ENCODE measurements at regions not wholly inside any gene's neighbourhood (a gene's known extent, or its start where the extent isn't known, plus 50 kb on each side); places are given as distances from the start of the nearest gene placed in this dataset.

- DNase-seq = no peak
Measured at GRCh38 chr6:113633638-113634037, 223.5 kb upstream of the MARCKS start.

DNA sequence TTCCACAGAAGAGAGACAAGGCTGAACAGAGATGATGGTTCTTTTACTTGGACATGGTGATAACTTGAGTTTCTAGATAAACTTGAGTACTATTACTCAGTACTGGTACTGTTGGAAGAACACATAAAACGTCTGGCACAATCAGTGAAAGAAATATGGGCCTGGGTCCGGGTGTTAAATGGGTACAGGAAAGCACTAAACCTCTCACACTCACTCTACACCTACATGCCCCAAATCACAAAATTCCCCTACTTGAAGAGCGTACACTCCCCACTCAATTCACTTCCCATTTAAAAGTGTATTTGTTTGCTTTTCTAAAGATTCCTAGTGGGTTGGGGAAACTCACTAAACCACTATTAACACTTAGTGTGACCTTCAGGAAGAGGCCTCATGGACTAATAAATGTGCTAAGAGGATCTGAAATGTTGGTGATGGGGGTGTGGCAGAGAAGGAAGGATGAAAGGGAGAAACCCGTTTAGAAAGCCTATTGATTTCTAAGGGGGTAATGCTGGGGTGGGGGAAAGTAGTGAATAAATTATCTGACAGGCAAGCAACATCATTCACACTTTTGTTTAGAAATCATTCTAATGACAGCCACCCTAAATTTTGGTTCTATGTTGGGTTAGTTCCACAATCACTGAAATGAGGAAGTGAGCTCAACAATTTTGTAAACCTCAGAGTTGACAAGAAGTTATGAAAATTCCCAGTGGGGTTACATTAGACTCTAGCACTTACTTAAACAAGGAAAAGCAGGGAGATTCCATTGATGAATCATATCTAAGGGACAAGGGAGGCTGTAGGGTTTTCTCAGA, 222.6 kb upstream of the MARCKS start:
- no peak for DNase-seq

DNA sequence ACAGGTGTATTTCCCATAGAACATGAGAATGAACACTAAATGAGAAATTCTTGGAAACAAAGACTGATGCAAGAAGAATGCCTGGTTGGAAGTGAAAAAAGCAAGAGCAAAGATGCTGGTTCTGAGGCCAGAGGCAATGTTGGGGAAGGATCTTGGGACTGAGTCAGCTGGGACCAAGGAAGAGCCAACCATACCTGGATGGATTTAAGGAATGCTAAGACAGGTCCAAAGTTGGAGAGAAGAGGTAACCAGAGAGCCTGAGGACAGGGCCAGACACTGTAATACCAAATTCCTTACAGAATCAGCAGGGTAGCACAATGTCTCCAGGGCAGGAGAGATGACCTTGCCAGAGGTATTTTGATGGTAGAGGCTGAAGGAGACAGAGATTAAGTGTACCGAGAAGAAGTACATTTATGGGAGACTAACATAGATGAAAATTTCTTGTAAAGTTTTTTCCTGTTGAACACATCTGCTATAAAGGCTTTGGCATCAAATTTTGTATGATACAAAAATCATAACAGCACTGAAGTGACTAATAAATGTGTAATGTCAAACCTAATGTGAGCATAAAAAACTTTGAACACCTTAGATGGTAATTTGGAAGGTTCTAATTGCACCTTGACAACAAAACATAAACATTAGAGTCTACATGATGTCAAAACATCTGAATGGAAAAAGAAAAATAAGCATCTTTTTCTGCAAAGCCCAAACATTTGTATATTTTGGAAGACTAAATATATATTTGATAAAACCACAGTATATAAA, 221.7 kb upstream of the MARCKS start:
- no peak for DNase-seq

DNA sequence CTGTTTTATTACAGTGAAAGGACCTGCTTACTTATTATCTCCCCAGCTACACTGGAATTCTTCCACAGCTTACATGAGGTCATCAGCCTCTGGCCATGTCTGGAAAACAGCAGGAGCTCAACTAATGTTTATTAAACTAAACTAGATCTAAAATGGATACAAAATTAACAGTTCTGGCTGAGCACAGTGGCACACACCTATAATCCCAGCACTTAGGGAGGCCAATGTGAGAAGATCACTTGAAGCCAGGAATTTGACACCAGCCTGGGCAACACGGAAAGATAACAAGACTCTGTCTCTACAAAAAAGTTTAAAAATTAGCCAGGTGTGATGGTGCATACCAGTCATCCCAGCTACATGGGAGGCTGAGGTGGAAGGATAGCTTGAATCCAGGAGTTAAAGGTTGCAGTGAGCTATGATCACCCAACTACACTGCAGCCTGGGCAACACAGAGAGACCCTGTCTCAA, 220.8 kb upstream of the MARCKS start:
- DNase-seq = no peak

- no peak for DNase-seq
Measured at GRCh38 chr6:113640051-113640450, 217.1 kb upstream of the MARCKS start.

- DNase-seq = no peak
Measured at GRCh38 chr6:113642001-113642713, 215.0 kb upstream of the MARCKS start.

DNA sequence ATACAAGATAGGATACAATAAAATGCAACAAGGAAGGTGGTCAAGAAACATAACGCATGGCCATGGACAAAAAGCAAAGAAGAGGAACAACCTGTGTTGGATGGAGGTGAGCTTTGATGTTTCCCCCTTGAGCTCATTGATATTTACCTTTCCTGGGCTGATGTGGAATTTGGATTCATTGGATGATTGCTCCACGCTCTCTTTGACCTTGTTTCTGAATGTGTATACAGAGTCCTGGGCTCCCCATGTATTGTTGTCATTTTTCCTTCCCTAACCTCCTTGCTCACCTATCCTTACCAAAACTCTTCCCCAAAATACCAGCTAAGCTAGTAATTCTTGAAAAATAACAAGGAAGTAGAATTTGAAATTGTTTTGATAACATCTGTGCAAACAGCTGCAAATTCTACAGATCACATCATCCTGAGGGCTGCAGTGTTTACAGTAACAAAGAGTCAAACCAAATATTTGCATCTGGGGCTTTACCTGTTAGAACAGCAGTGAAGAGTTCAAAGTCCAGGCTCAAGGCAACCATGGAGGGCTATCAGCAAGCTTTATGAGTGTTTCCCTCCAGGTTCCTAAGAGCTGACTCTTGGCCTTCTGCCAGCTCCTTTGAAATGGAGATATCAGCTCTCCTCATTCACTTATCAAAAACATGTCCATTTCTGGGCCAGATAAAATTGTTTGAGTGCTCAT, 214.3 kb upstream of the MARCKS start:
- DNase-seq = peak; percentile 30

GRCh38 chr6:113643407-113643770, 213.8 kb upstream of the MARCKS start:
- no peak for DNase-seq

GRCh38 chr6:113644861-113645575, 212.1 kb upstream of the MARCKS start:
- DNase-seq = no peak

DNA sequence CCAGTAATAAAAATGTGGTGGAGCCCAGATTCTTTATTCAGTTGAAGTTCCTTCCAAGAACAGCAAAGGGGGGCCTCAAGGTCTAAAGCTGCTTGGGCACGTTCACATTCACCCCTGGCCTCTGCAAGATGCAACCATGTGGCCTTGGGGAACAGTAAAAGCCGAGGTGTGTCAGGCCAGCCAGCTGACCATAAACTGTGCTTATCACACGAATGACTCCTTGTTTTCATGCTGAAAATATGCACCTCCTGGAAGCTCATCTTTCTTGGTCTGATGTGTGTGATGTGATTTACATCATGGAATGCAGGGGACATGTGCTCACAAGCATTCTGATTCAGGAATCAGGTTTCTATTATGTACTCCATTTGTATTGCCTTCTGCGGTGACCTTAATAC, 211.6 kb upstream of the MARCKS start:
- DNase-seq = no peak

- no peak for DNase-seq
Measured at GRCh38 chr6:113645986-113646385, 211.2 kb upstream of the MARCKS start.

DNA sequence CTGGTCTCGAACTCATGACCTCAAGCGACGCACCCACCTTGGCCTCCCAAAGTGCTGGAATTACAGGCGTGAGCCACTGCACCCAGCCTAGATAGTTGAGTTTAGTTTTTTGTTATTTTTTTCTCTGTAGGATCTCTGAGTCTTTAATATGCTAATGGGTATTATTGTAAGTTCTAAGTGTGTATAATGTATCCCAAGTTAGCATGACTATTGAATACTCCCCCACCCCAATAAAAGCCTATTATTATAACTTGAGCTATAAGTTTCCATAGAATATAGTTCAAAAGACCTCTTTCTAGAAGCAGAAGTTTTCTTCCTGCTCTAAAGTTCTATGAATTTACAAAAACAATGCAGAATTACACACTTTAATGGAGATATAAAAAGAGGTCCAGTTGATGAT, 210.4 kb upstream of the MARCKS start:
- no peak for DNase-seq

- no peak for DNase-seq
Measured at GRCh38 chr6:113647143-113647889, 209.8 kb upstream of the MARCKS start.

DNA sequence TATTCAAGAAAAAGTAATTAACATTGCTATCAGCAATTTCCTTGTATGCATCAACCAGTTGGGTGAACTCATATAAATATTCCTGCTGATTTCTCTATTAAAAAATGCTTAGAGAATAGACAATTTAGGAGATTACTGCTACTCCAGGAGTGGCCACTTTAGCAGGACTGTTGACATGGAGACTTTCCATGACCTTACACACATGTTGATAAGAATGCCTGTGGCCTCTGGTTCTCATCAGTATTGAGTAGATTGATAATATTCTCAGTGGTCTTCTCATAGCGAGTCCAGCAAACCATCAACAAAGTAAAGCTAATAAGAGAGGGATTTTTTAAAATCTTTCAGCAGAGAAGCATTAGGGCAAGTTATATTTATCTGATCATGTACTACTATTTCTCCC, 208.4 kb upstream of the MARCKS start:
- DNase-seq = no peak

- no peak for DNase-seq
Measured at GRCh38 chr6:113649276-113649675, 207.9 kb upstream of the MARCKS start.

DNA sequence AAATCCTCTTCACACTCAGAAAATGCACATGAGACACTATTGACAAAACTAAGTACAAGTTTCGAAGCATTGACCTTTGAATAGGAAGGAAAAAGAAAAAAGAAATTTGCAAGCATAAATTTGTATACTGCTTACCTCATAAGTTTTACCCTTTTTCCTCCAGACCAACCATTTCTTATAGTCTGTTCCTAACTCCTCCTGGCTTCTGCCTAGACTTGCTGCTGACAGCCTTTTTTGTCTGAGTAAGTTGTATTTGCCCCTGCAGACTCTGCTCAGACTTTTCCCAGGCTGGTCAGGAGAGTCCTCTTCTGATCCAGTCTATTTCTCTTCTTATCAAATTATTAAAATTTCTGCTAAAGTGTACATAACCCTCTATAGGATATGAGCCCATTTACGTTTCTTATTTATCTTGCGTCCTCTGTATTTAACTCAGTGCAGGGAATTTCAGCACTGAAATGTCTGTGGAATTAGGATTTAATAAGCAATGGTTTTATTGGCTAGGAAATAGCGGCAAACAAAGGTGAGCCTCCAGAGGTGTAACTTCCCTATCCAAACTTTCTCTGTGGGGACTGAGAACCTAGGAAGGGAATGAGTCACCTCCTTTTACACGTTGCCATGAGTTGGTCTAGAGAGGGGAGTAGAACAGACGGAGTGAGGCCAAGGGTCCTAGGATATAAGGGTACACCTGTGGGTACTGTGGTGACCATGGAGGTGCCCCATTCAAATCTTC, 207.1 kb upstream of the MARCKS start:
- DNase-seq = no peak

- DNase-seq = no peak
Measured at GRCh38 chr6:113650610-113650979, 206.6 kb upstream of the MARCKS start.

DNA sequence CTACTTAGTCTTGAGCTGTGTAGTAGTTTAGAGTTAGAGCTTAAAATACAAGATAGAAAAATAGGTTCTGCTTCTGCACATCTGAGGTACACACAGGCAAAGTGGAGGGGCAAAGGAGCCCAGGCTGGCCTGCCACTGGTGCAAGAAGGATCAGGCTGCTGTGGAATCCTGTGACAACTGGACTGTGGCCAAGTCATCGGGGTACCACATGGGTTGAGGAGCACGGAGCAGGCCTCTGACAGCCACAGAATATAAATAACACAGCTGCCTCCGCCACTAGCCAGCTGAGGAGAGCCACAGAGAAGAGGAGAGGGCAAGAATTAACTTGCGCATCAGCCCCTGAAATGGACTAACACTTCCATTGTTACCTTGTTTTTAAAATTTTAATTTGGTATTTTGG, 206.0 kb upstream of the MARCKS start:
- DNase-seq = no peak

DNA sequence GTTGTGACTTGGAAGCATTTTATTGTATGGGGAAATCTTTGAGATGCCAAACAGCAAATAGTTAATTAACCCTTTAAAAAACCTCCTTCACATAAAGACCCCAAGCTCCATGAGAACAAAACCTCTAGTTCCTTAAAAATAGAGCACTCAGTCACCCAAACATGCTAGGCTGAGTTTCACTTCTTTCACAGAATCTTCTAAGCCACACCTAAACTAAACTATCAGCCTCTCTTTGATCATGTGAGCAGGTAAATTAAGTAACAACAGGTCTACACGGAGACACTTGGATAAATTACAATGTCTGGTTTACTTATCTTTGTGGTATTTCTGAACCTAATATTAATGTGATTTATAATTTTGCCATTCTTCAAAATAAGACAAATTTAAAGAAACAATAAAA, 205.2 kb upstream of the MARCKS start:
- no peak for DNase-seq

GRCh38 chr6:113653275-113653674, 203.9 kb upstream of the MARCKS start:
- no peak for DNase-seq

DNA sequence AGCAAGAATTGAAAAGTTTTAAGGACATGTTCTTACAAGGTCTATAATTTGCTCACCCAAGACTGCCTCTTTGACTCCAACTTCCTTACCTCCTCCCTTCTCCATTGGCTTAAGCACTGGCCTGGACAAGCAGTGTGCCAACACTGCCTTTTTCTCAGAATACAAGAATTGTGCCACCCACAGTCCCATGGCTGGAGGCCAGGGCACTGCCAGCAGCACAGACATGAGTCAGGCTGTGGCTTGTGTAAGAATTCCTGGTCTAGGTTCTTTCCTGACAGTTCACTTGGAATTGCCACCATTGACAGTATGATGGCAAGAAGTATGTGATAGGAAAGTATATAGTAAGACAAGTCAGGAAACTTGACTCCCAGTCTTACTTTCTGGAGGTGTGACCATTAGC, 202.7 kb upstream of the MARCKS start:
- no peak for DNase-seq

Data from NCI-H2171 (cell line).